ENCODE measurements at regions not wholly inside any gene's neighbourhood (a gene's known extent, or its start where the extent isn't known, plus 50 kb on each side); places are given as distances from the start of the nearest gene placed in this dataset.

GRCh38 chr1:88186911-88187310 is 497.2 kb upstream of the PKN2 start:
- DNase-seq: no peak

- DNase-seq: no peak
Measured at GRCh38 chr1:88188038-88188437, 496.0 kb upstream of the PKN2 start.

GRCh38 chr1:88189525-88189924 is 494.5 kb upstream of the PKN2 start:
- no peak for DNase-seq

GRCh38 chr1:88191917-88192316 is 492.2 kb upstream of the PKN2 start:
- no peak for DNase-seq

- DNase-seq: no peak
Measured at GRCh38 chr1:88194542-88194941, 489.5 kb upstream of the PKN2 start.

GRCh38 chr1:88200545-88200944 is 483.5 kb upstream of the PKN2 start:
- no peak for DNase-seq

GRCh38 chr1:88204111-88204510 is 480.0 kb upstream of the PKN2 start:
- no peak for DNase-seq

GRCh38 chr1:88204612-88205167 is 479.4 kb upstream of the PKN2 start:
- DNase-seq: no peak

GRCh38 chr1:88208389-88208788 is 475.7 kb upstream of the PKN2 start:
- DNase-seq: no peak

- DNase-seq: no peak
Measured at GRCh38 chr1:88210103-88210787, 473.8 kb upstream of the PKN2 start.

GRCh38 chr1:88216441-88216840 is 467.6 kb upstream of the PKN2 start:
- DNase-seq: no peak

- no peak for DNase-seq
Measured at GRCh38 chr1:88217386-88217785, 466.7 kb upstream of the PKN2 start.

- no peak for DNase-seq
Measured at GRCh38 chr1:88219521-88219920, 464.6 kb upstream of the PKN2 start.

- DNase-seq: no peak
Measured at GRCh38 chr1:88221411-88221810, 462.7 kb upstream of the PKN2 start.

- DNase-seq: no peak
Measured at GRCh38 chr1:88224906-88225305, 459.2 kb upstream of the PKN2 start.

- DNase-seq: no peak
Measured at GRCh38 chr1:88228114-88228513, 456.0 kb upstream of the PKN2 start.

GRCh38 chr1:88230126-88230525 is 453.9 kb upstream of the PKN2 start:
- DNase-seq: no peak

GRCh38 chr1:88237058-88237457 is 447.0 kb upstream of the PKN2 start:
- DNase-seq: no peak

GRCh38 chr1:88239205-88239604 is 444.9 kb upstream of the PKN2 start:
- DNase-seq: no peak

- no peak for DNase-seq
Measured at GRCh38 chr1:88247666-88248065, 436.4 kb upstream of the PKN2 start.

GRCh38 chr1:88250915-88251314 is 433.2 kb upstream of the PKN2 start:
- no peak for DNase-seq

GRCh38 chr1:88252745-88253144 is 431.3 kb upstream of the PKN2 start:
- DNase-seq: no peak

- no peak for DNase-seq
Measured at GRCh38 chr1:88265606-88266005, 418.5 kb upstream of the PKN2 start.

GRCh38 chr1:88266051-88266450 is 418.0 kb upstream of the PKN2 start:
- DNase-seq: no peak

GRCh38 chr1:88272216-88272615 is 411.9 kb upstream of the PKN2 start:
- DNase-seq: no peak

Data from activated gamma-delta T cell treated with Interleukin-2 at 50 U/mL for 16 hours (primary cell).